Lung (tissue), 11 donors: ENCODE measurements at regions not wholly inside any gene's neighbourhood (a gene's known extent, or its start where the extent isn't known, plus 50 kb on each side); places are given as distances from the start of the nearest gene placed in this dataset.

ENCODE experiments used
- ATAC-seq: fragments of 200-7000 bp; cut with Tn5 transposase; one replicate; pipeline ENCODE4 v1.9.1; 2020; ENCODE audit warnings: moderate number of reproducible peaks; ENCODE audit not compliant: insufficient read depth, low FRiP score
- DNase-seq, 3 donors: peaks; one replicate each; pipeline ENCODE4 v3.0.0-alpha.2; 2013 to 2017
- H3K27ac ChIP-seq, 2 donors: one replicate each; pipeline ENCODE4 v1.5.1; 2013; ENCODE audit warnings: mild to moderate bottlenecking in 2 of 2, moderate library complexity in 2 of 2, control low read depth in 1 of 2, inconsistent platforms in 1 of 2, low read depth in 1 of 2, low read length in 1 of 2
- H3K27me3 ChIP-seq, 3 donors: one replicate each; pipeline ENCODE4 v1.5.1; 2013; ENCODE audit warnings: low read length in 2 of 3; ENCODE audit not compliant: control insufficient read depth in 3 of 3, insufficient read depth in 3 of 3
- H3K36me3 ChIP-seq, 4 donors: one replicate each; pipeline ENCODE4 v1.5.1; 2013; ENCODE audit warnings: low read length in 4 of 4, mild to moderate bottlenecking in 1 of 4, moderate library complexity in 1 of 4; ENCODE audit not compliant: control insufficient read depth in 4 of 4, insufficient read depth in 4 of 4
- H3K4me1 ChIP-seq, 5 donors: one replicate each; pipeline ENCODE4 v1.5.1; 2013; ENCODE audit warnings: low read length in 5 of 5, mild to moderate bottlenecking in 2 of 5, moderate library complexity in 1 of 5; ENCODE audit not compliant: control insufficient read depth in 5 of 5, insufficient read depth in 5 of 5
- H3K4me3 ChIP-seq: one replicate; pipeline ENCODE4 v1.5.1; 2013; ENCODE audit warnings: mild to moderate bottlenecking, control low read depth, moderate library complexity
- H3K9ac ChIP-seq, 2 donors: one replicate each; pipeline ENCODE4 v1.5.1; 2013; ENCODE audit warnings: low read length in 2 of 2, control low read depth in 1 of 2; ENCODE audit not compliant: insufficient read depth in 1 of 2
- H3K9me3 ChIP-seq, 4 donors: one replicate each; pipeline ENCODE4 v1.5.1; 2013; ENCODE audit warnings: low read length in 3 of 4, mild to moderate bottlenecking in 1 of 4, moderate library complexity in 1 of 4; ENCODE audit not compliant: control insufficient read depth in 4 of 4, insufficient read depth in 3 of 4
- WGBS, 2 donors: extraction: QIAGEN DNeasy Blood & Tissue Kit; methylation state at CpG; one replicate each; pipeline ENCODE4 v1.1.7; 2013; 5-methylcytosine and 5-hydroxymethylcytosine counted together
- TF ChIP-seq, protein P1 (sequence below): IDR thresholded peaks from 2 replicates; pipeline ENCODE4 v1.5.1; 2012; ENCODE audit warnings: mild to moderate bottlenecking; ENCODE audit errors: control extremely low read depth, extremely low read depth
- donor health status: control.
- donor health status: control.
- donor health status: Bipolar disorder and iron deficiency.
- donor health status: healthy.
- donor health status: DM: yes; HTN: yes; CAD: no.

DNA sequence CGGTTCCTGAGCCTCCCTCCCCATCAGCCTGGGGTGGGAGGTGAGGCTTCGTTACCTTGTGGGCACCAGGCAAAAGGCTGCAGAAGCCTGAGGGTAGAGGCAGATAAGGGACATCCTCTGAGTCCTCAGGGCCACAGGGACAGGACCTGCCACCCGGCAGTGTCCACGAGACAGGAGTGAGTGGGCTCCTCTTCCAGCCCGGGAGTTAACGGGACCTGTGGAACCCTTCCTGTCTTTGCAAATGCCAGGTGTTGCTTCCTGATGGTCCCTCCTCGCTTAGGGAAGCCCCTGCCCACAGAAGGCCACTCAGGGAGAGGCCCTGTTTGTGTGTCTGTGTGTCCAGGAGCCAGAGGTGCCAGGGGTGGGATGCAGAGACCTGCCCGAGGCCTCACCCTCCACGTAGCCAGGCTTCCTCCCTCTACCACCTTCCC is 111.1 kb upstream of the ALDH1A3 start:
- DNase-seq (no peak), ATAC-seq (no peak)
- H3K4me1 ChIP-seq: peaks cover 0 to 30% (median 0%) of the 10 kb centered on the region in 5 donors
- H3K27ac ChIP-seq: no peak overlapping the region
- H3K36me3 ChIP-seq: no peaks in the 10 kb centered on the region
- no peak overlapping the region for H3K4me3 ChIP-seq
- no peaks in the 10 kb centered on the region for H3K27me3 ChIP-seq
- peaks cover 0 to 2% (median 0%) of the 10 kb centered on the region in 4 donors for H3K9me3 ChIP-seq
- 87 to 94% methylated on average over 9 of the region's 9 CpGs for WGBS, 2 donors
- TF ChIP-seq, protein P1, sequence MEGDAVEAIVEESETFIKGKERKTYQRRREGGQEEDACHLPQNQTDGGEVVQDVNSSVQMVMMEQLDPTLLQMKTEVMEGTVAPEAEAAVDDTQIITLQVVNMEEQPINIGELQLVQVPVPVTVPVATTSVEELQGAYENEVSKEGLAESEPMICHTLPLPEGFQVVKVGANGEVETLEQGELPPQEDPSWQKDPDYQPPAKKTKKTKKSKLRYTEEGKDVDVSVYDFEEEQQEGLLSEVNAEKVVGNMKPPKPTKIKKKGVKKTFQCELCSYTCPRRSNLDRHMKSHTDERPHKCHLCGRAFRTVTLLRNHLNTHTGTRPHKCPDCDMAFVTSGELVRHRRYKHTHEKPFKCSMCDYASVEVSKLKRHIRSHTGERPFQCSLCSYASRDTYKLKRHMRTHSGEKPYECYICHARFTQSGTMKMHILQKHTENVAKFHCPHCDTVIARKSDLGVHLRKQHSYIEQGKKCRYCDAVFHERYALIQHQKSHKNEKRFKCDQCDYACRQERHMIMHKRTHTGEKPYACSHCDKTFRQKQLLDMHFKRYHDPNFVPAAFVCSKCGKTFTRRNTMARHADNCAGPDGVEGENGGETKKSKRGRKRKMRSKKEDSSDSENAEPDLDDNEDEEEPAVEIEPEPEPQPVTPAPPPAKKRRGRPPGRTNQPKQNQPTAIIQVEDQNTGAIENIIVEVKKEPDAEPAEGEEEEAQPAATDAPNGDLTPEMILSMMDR: no peak
- no peak overlapping the region for H3K9ac ChIP-seq

DNA sequence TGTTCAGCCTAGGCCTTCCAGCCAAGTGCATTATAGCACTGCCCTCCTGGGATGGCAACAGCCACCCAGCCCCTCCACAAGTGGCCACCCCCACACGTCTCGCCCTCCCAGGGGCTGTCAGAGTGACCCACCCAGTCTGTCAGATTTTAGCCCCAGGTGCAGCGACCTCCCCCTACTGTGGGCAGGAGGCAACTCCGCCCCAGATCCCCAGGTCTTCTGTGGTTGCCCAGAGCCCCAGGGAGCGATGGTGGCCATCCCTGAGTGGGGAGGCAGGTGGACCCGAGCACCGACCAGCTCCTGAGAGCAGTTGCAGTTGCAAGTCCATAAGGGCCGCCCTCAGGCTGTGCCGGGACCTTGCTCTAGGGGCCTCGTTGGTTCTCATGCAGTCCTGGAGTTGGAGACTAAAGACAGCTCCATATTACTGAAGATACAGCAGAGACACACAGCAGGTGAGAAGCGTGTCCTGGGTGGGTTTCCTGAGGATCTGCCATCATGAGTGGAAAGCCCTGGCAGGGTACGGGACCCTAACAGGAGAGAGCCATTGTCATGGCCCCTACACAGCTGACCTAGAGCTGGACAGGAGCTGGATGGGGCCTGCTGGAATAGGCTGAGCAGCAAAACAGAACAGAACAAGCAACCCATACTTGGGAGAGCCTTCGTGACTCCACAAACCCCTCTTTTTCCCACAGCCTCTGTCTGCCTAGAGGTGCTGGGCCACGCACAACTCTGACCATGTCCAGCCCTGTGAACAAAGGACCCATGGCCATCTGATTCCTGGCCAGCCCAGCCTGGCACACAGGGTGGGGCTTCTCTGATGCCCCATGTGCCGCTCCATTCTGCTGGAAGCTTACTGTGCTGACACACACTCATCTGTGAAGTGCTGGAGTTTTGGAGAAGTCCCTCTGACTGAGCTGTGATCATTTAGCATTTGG is 110.3 kb upstream of the ALDH1A3 start:
- 92% methylated on average over 15 of the region's 15 CpGs for WGBS, 2 donors

DNA sequence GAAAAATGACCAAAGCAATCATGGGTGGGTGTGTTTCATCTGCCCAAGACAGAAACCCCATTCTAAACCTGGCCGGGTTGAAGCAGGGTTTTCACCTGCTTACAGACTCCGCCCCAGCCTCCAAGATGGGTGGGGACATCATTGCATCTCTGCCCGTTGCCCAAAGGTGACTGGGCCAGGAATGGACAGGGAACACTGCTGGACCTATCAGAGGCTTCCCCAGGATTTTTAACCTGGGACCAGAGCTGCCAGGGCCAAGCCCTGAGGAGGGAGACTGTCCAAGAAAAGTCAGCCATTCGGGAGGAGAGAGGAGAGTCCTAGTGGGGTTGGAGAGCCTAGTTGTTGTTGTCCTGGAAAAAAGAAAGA is 109.7 kb upstream of the ALDH1A3 start:
- Histone ChIP-seq H3K4me3 (no peak overlapping the region), H3K4me1 (peaks cover 0 to 16% (median 0%) of the 10 kb centered on the region in 5 donors), H3K9ac (no peak overlapping the region), H3K36me3 (no peaks in the 10 kb centered on the region), H3K9me3 (peaks cover 0 to 2% (median 0%) of the 10 kb centered on the region in 4 donors), H3K27ac (no peak overlapping the region), H3K27me3 (no peaks in the 10 kb centered on the region)
- DNase-seq (no peak), ATAC-seq (no peak)
- 84 to 87% methylated on average over 4 of the region's 4 CpGs for WGBS, 2 donors
- TF ChIP-seq, protein P1: no peak

More for the DNA sequence above, 110.3 kb upstream of the ALDH1A3 start:
- TF ChIP-seq, protein P1: no peak
- no peak overlapping the region for H3K27ac ChIP-seq
- H3K4me3 ChIP-seq: no peak overlapping the region
- H3K9ac ChIP-seq: no peak overlapping the region
- peaks cover 0 to 23% (median 0%) of the 10 kb centered on the region in 5 donors for H3K4me1 ChIP-seq
- no peaks in the 10 kb centered on the region for H3K27me3 ChIP-seq
- H3K36me3 ChIP-seq: no peaks in the 10 kb centered on the region
- ATAC-seq (no peak), DNase-seq (no peak)
- peaks cover 0 to 2% (median 0%) of the 10 kb centered on the region in 4 donors for H3K9me3 ChIP-seq
